ENCODE measurements at regions not wholly inside any gene's neighbourhood (a gene's known extent, or its start where the extent isn't known, plus 50 kb on each side); places are given as distances from the start of the nearest gene placed in this dataset.

DNA sequence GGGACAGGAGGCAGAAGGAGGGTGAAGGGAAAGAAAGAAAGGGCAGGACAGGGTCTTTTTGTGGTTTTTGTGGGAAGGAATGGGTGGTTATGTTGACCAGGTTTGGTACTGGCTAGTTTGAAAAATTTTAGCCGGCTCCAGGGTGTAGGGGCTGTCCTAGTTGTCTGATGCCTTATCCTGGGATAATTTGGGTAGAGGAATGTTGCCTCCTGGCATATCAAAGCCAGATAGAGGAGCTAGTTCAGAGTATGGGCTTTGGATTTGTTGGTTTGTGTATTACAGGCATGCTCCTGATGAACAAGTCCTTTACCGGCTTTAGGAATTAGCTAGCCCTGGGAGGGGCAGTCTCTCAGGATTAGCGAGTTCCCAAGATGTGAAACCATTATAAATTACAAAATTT lies 101.1 kb upstream of the LHCGR start:
- TF ChIP-seq, protein P1, sequence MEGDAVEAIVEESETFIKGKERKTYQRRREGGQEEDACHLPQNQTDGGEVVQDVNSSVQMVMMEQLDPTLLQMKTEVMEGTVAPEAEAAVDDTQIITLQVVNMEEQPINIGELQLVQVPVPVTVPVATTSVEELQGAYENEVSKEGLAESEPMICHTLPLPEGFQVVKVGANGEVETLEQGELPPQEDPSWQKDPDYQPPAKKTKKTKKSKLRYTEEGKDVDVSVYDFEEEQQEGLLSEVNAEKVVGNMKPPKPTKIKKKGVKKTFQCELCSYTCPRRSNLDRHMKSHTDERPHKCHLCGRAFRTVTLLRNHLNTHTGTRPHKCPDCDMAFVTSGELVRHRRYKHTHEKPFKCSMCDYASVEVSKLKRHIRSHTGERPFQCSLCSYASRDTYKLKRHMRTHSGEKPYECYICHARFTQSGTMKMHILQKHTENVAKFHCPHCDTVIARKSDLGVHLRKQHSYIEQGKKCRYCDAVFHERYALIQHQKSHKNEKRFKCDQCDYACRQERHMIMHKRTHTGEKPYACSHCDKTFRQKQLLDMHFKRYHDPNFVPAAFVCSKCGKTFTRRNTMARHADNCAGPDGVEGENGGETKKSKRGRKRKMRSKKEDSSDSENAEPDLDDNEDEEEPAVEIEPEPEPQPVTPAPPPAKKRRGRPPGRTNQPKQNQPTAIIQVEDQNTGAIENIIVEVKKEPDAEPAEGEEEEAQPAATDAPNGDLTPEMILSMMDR (IDR thresholded peaks at IDR 0.05; ENCODE audit: low read depth, low read length): no peak
- DNase-seq (ENCODE audit: low read depth in 2 of 2): no peak
- H3K4me3 ChIP-seq (replicated peaks in 1 of 2; ENCODE audit: low read depth in 2 of 2, low read length in 2 of 2): no peak overlapping the region

DNA sequence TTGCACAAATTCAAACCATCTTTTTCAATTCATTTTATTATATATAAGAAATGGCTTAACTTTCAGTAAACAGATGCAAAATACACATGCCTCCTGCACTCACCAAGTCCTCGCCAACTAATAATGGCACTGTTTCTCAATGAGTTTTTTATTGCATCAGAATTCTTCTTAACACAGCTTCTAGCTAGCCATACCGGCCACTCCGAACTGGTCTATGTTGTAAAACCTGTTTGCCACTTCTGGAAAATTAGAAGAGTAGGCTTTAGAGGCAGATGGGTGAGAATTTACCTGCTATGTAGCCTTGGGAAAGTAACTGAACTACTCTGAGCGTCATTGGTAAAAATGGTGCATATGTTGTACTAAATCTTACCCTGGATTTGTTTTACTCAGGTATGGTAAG lies 100.6 kb upstream of the LHCGR start:
- no peak overlapping the region for H3K4me3 ChIP-seq (replicated peaks in 1 of 2; ENCODE audit: low read depth in 2 of 2, low read length in 2 of 2)
- no peak for DNase-seq (ENCODE audit: low read depth in 2 of 2)
- TF ChIP-seq, protein P1 (IDR thresholded peaks at IDR 0.05; ENCODE audit: low read depth, low read length): no peak

DNA sequence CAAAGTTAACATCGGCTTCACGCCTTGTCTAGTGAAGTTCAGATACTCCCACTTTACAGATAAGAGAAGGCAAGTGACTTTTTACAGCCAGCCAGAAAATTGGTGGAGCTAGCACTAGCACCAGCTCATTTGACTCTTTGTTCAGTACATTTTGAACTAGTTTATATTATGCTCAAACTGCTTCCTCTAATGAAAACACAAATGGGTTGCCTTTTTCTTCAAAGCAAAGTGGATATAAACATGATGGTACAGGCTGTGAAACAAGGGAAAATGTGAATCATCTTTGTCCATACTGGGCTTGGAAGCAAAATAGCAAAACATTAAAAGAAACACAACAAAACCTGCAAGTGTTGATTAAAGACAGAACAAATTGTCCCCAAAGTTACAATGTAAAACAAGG lies 99.6 kb upstream of the LHCGR start:
- peak in 1 of 2 donors; percentile 10 for DNase-seq (ENCODE audit: low read depth in 2 of 2)
- H3K4me3 ChIP-seq (replicated peaks in 1 of 2; ENCODE audit: low read depth in 2 of 2, low read length in 2 of 2): no peak overlapping the region
- TF ChIP-seq, protein P1 (IDR thresholded peaks at IDR 0.05; ENCODE audit: low read depth, low read length): no peak

DNA sequence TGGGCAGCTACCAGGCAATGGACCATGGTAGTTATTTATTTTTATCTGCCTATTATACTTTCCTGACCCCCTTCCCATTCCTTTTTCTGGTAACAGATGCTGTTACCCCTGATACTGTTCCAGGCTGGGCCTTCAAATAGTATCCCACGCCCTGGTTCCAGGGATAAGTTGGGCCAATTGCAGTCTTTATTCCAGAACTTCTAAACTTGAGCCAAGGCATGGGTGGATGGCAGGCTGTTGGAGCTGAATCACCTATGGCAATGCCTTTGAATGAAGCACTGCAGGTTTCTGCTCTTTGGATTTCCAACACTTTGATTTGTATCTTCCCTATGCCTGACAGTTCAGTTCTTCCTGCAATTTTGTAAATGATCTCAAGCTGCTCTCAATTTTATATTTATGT lies 99.2 kb upstream of the LHCGR start:
- DNase-seq (ENCODE audit: low read depth in 2 of 2): no peak
- TF ChIP-seq, protein P1 (IDR thresholded peaks at IDR 0.05; ENCODE audit: low read depth, low read length): no peak
- no peak overlapping the region for H3K4me3 ChIP-seq (replicated peaks in 1 of 2; ENCODE audit: low read depth in 2 of 2, low read length in 2 of 2)

DNA sequence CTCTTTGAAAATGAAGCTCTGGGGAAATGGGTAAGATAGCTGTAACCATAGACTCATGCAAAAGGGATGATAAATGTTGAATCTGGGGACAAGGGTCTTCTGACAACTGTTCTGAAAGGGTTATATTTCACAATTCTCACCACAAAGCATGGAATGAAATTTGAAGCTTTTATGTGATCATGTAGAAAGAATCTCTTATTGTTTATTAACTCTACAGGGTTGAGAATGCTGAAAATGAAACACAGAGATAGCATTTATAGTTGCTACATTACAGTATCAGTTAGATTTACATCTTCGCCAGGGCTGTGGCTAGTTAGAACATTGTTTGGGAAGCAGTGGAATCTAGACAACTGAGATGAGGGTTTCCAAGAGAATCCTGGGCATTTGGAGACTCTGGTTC lies 97.4 kb upstream of the LHCGR start:
- peak; percentile 27 to 48 for DNase-seq (ENCODE audit: low read depth in 2 of 2)
- TF ChIP-seq, protein P1 (IDR thresholded peaks at IDR 0.05; ENCODE audit: low read depth, low read length): no peak
- H3K4me3 ChIP-seq (replicated peaks in 1 of 2; ENCODE audit: low read depth in 2 of 2, low read length in 2 of 2): no peak overlapping the region

DNA sequence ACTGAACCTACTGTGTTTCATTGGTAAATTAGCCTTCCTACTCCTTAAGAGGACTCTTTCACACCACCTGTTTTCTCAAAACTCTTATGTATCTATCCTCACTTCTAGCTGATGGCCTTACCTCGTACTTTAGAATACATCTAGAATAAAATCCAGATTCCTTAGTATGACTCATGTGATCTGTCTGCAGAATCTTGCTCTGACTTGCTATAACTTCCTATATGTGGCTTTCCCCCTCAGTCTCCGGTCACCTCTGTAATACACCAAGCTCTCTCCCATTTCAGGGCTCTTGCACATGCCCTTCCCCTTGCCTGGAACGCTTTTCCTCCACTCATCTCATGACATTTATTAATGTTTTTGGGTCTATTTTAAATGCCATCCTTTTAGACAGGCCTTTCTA lies 95.6 kb upstream of the LHCGR start:
- TF ChIP-seq, protein P1 (IDR thresholded peaks at IDR 0.05; ENCODE audit: low read depth, low read length): no peak
- H3K4me3 ChIP-seq (replicated peaks in 1 of 2; ENCODE audit: low read depth in 2 of 2, low read length in 2 of 2): no peak overlapping the region
- peak in 1 of 2 donors; percentile 32 for DNase-seq (ENCODE audit: low read depth in 2 of 2)

DNA sequence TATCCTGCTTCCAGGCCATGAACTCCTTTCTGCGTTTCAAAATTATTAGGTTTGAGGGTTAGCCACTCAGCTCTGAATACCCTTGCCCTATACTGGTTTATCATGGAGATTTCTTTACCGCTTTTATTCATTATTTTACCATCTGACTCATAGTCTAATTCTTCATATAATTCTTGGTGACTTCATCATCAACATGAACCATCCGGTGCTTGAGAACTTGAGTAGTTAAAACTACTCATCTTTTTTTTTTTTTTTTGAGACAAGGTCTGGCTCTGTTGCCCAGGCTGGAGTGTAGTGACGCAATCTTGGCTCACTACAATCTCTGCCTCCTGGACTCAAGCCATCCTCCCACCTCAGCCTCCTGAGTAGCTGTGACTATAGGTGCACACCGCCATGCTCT lies 94.2 kb upstream of the LHCGR start:
- TF ChIP-seq, protein P1 (IDR thresholded peaks at IDR 0.05; ENCODE audit: low read depth, low read length): no peak
- DNase-seq (ENCODE audit: low read depth in 2 of 2): peak; percentile 30 to 73
- no peak overlapping the region for H3K4me3 ChIP-seq (replicated peaks in 1 of 2; ENCODE audit: low read depth in 2 of 2, low read length in 2 of 2)

Data from cardiac fibroblast (primary cell).